HG03378 (cell line): ENCODE measurements at regions not wholly inside any gene's neighbourhood (a gene's known extent, or its start where the extent isn't known, plus 50 kb on each side); places are given as distances from the start of the nearest gene placed in this dataset.

Experiments
- ATAC-seq: cut with Tn5 transposase; IDR thresholded peaks from one replicate; pipeline ENCODE4 v1.9.1; 2021; ENCODE audit warnings: mild to moderate bottlenecking, moderate library complexity; ENCODE audit not compliant: unreplicated experiment

DNA sequence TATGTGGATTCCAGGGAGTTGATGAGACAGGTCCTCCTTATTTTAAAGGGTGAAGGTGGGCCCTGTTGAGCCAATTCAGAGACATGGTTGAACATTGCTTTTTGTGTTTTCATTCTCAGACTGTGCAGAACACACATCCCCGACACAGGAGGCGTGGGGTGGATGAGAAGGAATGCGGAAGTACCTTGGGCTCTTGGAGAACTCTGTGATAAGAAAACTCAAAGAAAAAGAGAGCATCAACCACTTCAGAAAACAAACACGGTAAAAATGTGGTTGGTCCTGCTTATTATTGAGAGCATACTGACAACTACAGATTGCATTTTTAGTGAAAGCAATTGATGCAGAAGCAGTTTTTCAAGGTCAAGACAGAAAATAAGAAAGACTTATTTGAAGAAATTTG lies 659.8 kb downstream of the IRX1 start:
- ATAC-seq, result no peak

DNA sequence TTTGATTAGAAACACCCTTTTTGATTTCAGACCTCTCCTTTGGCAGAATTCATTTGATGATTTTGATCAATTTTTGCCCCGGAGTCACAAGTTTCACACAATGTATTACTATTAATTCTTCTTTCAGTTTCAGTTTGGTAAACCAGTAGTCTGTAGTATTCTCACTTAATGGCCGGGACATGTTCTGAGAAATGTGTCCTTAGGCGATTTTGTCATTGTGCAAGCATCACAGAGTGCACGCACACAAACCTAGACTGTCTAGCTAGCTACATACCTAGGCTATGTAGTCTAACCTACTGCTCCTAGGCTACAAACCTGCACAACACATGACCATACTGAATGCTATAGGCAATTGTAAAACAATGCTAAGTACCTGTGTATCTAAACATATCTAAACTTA lies 662.5 kb downstream of the IRX1 start:
- no peak for ATAC-seq

DNA sequence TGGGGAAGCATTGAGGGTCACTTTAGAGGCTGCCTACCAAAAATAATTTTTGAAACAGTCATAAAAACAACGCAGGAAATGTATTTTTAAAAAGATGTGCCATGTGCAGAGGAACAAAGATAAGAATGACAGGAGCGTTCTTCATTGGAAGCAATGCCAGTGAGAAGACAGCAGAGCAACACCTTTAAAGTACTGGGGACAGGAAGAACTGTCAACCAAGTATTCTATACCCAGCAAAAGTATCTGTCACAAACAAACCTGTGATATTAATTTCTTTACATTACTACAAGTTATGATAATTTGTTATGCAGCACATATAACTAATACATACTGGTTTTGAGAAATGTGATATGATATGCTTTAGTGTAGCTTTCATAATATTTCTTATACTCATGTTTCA lies 675.6 kb downstream of the IRX1 start:
- no peak for ATAC-seq

DNA sequence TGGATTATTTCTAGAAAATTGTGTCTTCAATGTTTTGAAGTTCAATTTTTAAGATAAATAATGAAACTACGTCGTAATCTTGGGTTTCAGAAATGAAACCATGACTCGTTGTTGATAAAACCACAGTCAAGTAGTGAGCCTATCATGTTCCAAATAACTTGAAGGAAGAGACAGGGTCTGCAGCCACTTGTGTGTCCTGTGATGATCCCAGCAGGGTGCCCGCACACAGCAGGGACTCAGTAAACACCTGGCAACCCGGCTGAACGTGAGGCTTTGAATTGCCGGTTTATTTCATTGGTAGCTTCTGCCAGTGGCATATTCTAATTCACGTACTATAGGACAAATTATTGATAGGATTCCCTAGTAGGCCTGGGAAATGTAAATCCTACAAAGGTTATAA lies 679.6 kb downstream of the IRX1 start:
- ATAC-seq, result no peak

DNA sequence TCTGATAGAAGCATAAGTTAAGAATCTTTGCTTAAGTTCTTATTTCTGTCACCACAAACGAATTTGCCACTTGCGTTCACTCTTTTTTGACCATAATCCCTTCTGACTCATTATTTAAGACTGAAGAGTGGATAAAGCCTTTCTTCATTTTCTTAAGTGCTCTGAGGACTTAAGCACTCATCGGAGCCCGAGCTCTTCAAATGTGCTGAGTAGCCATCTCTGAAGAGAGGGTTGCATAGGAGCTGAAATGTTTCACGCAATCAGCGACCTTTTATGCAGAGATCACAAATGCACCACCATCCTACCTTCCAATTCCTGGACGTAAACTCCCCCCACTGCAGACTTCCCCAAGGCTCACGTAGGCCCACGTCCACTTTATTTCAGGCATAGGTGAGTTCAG lies 699.2 kb downstream of the IRX1 start:
- ATAC-seq, result no peak

DNA sequence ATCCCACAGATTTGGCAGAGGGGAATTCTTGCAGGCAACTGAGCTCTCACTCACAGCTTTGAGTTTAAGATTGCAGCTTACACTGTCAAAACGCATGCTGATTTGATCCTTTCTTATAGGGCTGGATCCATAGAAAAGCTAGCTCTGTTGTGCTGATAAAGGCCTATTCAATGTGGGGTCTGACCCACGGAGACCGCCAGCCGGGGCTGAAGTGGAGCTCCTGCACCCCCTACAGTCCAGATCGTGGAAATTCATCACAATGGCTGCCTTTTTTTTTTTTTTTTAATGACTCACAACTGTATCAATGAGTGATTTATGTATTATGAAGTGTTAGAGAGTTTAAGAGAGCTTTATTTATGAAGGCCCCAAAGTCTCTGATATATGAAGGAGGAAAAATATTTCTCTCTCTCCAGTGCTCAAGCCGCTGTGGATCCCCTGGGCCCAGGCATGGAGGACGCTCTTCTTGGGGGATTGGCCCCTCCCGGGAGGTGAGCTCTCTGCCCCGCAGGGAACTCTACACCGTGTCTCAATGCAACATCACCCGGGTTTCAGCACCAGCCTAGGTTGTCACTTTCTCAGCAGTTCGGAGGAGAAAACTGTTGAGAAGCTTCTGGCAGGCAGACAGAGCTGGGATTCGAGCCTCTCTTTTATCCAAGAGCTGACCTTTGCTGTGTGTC lies 700.2 kb downstream of the IRX1 start:
- ATAC-seq, result no peak

DNA sequence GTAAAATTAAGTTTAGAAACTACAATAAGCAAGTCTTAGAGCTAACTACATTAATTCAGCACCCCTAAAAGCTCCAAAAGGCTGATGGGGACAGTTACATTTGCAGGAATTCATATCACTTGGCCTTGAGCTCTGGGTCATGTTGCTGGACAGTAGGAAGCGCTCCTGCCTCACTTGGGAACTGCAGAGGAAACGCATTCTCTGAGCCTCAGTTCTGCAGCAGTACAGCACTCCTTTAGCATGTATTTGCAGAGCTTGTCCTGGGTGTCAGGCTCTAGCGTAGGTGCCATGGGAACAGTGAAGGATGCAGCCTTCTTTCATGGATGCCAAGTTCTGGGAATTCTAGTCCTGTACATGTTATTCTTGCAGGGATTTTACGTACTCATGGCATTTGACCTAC lies 710.4 kb downstream of the IRX1 start:
- ATAC-seq, result no peak

DNA sequence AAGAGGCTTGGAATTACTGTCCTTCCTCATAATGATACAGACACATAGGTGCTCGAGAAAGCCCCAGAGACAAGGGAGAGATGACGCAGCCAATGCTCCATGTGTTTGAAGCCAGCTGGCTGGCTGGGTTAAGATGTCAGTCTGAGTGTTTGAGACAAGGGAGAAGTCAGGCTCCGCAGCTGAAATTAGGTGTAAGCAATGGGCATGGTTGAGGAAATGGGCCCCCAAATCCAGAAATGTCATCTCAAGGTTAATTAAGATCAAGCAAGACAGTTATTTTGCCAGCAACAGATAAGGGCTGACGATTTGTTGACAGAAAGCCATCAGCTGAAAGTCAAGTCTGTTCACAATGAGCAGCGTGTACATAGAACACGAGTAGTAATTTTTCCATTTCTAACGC lies 713.4 kb downstream of the IRX1 start:
- ATAC-seq, result no peak

DNA sequence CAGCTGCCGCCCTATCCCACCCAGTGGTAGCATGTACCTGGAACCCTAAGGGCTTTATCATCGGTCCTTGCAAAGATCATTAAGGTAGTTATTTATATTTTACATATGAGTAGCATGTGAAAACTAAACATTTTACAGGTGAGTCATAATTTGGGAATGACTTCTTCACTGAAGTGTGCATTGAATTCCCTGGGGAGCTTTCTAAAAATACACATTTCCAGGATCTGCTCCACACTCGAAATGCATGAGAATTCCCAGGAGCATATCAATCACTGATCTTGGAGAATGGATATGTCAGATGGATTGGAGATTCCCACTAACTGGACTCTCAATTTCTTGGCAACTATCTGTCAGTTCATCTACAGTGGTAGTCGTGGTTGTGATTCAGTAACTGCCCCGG lies 717.5 kb downstream of the IRX1 start:
- no peak for ATAC-seq

DNA sequence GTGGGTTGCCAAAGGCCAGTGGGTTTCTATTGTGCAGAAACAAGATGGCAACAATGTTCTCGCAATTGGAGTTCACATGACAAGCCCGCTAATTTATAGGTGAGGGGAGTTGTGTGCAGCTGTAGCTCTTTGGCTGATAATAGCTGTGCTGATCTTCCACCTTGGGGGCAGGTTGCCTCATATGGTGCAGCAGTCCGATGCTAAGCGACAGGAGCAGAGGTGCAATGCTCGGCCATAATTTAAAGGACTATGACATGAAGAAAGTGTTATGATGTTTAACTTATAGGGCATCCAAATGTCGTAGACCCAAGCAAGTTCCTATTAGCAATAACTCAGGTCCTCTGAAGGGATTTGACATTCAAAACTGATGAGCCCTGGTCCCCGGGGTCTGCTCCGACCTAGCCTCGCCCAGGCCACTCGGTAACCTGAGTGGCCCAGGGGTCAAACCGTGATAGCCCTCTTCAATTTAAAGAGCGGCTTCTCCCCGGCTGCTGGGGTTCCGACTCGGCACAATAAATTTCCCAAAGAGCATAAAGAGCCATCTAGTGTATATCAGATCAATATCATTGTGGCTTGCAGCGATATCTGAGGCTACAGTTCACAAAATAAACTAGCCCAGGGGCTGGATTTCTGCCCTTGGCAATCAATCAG lies 724.0 kb downstream of the IRX1 start:
- ATAC-seq, result no peak

DNA sequence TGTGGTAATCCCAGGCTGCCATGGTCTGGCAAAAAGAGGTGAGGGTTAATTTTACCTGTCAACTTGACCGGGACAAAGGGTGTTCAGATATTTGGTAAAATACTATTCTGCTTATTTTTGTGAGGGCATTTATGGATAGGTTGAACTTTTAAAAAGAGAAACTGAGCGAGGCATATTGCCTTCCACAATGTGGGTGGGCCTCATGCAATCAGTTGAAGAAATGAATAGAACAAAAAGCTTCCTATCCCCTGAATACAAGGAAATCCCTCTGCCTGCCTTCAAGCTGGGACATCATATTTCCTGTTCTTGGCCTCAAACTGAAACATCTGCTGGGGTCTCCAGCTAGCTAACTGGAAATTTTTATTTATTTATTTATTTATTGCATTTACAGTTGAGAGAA lies 734.7 kb downstream of the IRX1 start:
- no peak for ATAC-seq

DNA sequence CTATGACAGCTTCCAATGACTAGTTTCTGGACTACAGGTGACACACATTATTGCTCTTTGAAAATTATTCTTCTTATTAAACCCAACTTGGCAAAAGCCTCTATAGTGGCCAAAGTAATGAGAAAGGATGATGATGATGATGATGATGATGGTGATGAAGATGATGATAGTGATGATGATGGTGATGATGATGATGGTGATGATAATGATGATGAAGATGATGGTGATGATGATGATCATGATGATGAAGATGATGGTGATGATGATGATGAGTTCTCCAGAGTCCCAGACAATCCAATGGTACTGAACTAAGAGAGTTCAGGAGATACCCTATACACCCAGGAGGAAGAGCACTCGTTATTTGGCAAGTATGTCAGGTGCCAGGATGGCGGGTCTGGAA lies 739.4 kb downstream of the IRX1 start:
- no peak for ATAC-seq

DNA sequence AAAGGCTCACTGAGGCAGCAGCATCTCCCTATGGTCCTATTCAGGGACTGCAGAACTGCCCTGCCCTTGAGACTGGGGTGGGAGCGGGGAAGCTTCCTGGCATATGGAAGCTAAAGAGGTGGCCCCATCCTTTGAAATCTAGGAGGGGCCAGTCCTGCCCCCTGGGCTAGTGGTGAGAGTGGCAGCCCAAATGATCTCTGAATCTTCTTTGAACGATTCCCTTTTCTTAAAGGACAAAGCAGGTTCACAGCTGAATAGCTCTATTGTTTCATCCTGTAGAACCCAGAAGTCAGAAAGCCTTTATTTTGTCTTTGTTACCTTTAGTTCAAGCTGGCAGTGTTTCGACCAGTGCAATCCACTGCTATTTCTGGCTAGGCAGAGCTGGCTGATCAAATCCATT lies 741.9 kb downstream of the IRX1 start:
- no peak for ATAC-seq

DNA sequence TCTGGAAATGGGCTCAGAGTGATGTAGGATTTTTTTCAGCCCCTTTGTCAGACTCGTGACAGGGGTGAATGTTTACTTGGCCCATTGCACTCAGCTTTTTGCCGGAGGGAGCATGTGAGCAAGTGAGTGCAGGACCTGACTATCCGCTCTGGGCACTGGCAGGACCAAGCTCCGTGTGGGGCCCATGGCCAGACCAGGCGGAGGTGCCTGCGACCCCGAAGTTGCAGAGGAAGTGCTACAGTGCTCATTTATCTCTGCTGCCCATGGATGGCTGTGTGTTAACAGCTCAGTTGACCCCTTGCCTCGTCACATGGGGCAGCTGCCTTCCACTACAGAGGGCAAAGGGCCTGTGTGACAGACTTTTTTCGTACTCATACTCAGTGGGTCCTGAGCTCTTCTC lies 744.3 kb downstream of the IRX1 start:
- no peak for ATAC-seq

DNA sequence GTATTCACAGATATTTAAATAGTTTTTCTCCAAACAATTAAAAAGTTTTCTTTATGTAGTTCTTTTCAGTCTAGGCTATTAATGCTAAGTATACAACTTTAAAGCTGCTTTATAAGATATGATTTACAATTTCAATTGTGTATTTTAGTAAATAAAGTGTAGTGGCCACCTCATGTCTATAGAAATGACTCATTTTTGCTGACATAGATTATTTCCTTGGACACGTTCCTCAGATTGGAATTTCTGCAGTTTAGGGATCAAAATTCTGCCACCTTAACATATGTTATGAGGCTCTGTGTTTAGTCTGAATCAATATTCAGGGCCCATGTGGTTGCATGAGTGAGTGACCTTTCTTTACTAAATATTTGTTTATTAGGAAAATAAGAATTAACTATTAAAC lies 750.2 kb downstream of the IRX1 start:
- ATAC-seq, result no peak

DNA sequence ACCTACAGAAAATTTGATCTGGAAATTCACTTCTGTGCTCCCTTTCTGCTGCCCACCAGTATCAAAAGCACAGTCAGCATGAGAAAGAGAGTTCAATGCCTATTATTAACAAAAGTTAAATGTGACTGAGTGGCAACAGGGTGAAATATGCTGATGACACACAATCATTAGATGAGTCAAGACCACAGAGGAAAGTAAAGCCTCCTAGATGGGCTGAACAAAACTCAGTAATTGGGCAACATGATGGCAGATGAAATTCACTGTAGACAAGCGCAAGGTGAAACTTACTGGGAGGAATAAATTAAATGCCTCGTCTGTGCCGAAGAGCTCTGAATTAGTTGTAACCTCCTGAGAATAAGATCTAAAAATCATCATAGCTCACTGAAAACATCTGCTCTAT lies 752.8 kb downstream of the IRX1 start:
- no peak for ATAC-seq

DNA sequence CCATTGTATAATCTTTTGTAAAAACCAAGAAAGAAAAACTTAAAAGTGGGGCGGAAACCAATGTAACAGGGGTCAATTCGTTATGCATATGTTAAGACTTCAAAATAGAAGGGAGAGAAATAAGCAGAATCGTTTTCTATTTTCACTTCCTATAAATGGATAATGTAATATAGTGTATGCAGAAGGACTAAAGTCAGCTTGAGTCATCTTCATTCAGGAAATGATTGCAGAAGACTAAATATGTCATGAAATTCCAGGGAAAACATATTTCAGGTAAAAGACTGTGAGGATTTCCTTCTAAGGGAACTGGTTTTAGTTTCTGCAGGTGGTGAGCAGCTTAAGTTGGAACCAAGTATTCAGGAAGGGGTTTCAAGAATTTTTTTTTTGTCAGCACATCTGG lies 753.3 kb downstream of the IRX1 start:
- ATAC-seq, result no peak

DNA sequence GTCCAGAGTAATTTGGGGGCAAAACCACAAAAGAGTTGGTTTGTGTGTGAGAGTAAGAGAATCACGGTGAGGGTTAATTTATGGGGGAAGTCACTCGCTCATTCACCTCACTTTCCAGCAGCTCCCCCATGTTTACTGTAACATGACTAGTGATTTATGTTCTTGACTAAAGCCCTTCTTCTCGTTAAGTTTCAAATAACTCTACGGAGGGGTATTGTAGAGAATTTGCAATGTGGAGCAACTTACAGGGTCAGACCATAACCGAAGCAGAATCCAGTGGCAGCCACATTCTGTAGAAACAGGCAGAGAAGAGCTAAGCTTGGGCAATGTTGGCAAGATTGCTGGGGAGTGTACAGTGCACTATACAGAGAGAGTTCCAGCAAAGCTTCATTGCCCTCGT lies 760.6 kb downstream of the IRX1 start:
- ATAC-seq, result no peak

DNA sequence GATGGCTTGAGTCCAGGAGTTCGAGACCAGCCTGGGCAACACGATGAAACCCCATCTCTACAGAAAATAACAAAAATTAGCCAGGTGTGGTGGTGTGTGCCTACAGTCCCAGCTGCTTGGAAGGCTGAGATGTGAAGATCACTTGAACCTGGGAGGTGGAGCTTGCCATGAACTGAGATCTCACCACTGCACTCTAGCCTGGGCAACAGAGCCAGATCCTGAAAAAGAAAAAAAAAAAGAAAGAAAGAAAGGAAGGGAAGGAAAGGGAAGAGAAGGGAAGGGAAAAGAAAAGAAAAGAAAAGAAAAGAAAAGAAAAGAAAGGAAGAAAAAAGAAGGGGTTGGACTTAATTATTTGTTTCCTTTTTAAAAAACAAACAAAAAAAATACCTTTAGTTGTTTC lies 764.2 kb downstream of the IRX1 start:
- ATAC-seq, result no peak

DNA sequence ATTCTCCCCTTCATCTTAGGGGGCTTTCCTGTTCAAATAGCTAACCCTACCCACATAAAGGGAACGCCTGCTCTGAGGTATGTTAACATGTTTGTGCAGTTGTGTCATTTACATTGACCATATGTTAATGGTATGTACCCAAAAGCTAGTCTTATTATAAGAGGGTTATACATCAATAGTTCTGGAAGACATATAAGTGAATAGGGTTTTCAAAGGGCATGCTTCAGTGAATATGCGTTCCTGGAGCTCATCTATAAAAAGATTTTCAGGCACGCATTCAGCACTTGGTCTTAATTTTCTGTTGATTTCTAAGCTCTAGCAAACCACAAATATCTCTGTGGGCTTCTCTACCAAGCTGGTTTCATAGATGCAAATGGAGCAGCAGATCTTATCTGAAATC lies 766.1 kb downstream of the IRX1 start:
- no peak for ATAC-seq

DNA sequence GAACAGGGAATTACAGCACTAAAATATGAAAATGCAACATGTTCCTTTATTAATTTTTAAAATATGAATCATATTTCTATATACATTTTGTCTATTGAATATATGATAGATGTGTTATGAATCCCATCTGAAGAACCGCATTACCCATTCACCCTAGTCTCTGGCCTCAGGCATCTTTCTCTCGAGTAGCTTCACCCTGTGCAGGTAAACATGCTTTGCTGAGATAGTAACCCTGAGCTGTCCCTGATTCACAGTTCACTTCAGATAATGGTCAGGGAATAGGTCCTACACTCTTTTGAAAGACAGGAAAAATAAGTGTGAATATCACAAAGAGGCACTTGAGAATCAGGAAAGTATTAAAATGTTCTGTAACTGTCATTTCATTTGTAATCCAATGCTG lies 766.8 kb downstream of the IRX1 start:
- no peak for ATAC-seq

DNA sequence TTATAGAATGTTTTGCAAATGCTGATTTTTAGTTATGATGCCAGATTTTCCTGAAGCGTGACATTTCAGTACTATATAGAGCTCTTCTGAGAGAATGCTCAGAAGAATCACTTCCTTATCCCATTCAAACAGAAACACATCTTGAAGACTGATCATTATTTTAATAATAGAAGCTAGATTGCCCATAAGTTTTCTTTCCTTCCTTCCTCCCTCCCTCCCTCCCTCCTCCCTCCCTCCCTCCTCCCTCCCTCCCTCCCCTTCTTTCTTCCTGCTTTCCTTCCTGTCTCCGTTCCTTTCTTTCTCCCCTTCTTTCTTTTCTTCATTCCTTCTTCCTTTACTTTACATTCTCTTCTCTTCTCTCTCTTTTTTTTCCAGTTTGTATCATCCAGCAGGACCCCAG lies 767.4 kb downstream of the IRX1 start:
- ATAC-seq, result no peak

DNA sequence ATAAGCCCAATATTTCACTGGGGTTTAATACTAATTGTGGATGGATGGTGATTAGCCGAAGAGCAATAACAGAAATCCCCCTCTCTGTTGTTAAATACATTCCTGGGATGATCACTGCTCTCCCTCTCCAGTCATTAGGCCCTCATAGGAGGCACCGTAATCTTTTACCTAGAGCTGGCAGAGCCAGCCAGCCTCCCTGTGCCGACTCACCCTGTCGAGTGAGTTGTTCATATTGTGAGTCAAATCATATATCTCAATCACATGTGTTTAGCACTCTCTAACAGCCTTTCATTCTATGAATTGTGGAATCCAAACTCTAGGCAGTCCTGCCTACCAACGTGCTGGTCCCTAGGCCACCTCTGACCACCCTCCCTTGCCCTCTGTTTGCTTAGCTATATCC lies 771.0 kb downstream of the IRX1 start:
- ATAC-seq, result no peak
